HEK293 (cell line): ENCODE measurements at regions not wholly inside any gene's neighbourhood (a gene's known extent, or its start where the extent isn't known, plus 50 kb on each side); places are given as distances from the start of the nearest gene placed in this dataset.

Experiments used
- CTCF ChIA-PET: fragments of 350-600 bp; formaldehyde crosslinking; extraction: SDS; loops from one replicate; lab custom pipeline; 2021; ENCODE audit warnings: antibody characterized with exemption; lab: Yijun Ruan, JAX
- POLR2A ChIA-PET: fragments of 300-600 bp; formaldehyde crosslinking; extraction: SDS; loops from one replicate; lab custom pipeline; 2020; ENCODE audit warnings: antibody characterized with exemption, inconsistent platforms; lab: Yijun Ruan, JAX
- H3K27ac ChIP-seq: fragments of 200-500 bp; sonication (Bioruptor generic); 2 replicates; pipeline ENCODE4 v1.5.1; 2014; ENCODE audit warnings: low read depth, low read length, control low read depth, inconsistent platforms; ENCODE audit errors: extremely low read depth
- H3K36me3 ChIP-seq, 2 experiments: fragments of 200-500 bp in 1 of 2; sonication (Bioruptor generic) in 1 of 2; 1 replicate in 1 of 2; 2 replicates in 1 of 2; pipeline ENCODE4 v1.5.1; 2014 to 2017; ENCODE audit warnings: inconsistent platforms in 2 of 2, low read length in 2 of 2; ENCODE audit not compliant: control insufficient read depth in 2 of 2, insufficient read depth in 1 of 2
- H3K4me1 ChIP-seq: fragments of 200-500 bp; sonication (Bioruptor generic); 2 replicates; pipeline ENCODE4 v1.5.1; 2014; ENCODE audit warnings: mild to moderate bottlenecking, low read length, inconsistent platforms; ENCODE audit not compliant: control insufficient read depth, insufficient read depth
- H3K4me3 ChIP-seq: 2 replicates; pipeline ENCODE4 v1.5.1; 2011; ENCODE audit warnings: low read depth, mild to moderate bottlenecking, control low read depth, low read length, moderate library complexity
- H3K9me3 ChIP-seq: fragments of 200-500 bp; sonication (Bioruptor generic); 2 replicates; pipeline ENCODE4 v1.5.1; 2014; ENCODE audit warnings: low read depth, low read length, inconsistent platforms; ENCODE audit not compliant: control insufficient read depth, insufficient read depth
- SP7 ChIP-seq: fragments of 450-650 bp; formaldehyde crosslinking; IDR thresholded peaks from 2 replicates; pipeline ENCODE4 v1.5.1; 2016; ENCODE audit warnings: missing biosample characterization, missing genetic modification characterization
- ZBTB20 ChIP-seq: fragments of 450-650 bp; formaldehyde crosslinking; IDR thresholded peaks from 2 replicates; pipeline ENCODE4 v1.5.1; 2016; ENCODE audit warnings: missing biosample characterization, missing genetic modification characterization
- ZBTB48 ChIP-seq: fragments of 450-650 bp; formaldehyde crosslinking; IDR thresholded peaks from 2 replicates; pipeline ENCODE4 v1.5.1; 2016; ENCODE audit warnings: missing biosample characterization, missing genetic modification characterization
- ZFP3 ChIP-seq: fragments of 450-650 bp; formaldehyde crosslinking; IDR thresholded peaks from 2 replicates; pipeline ENCODE4 v1.5.1; 2016; ENCODE audit warnings: low read depth, missing biosample characterization, missing genetic modification characterization
- ZNF239 ChIP-seq: fragments of 450-650 bp; formaldehyde crosslinking; IDR thresholded peaks from 2 replicates; pipeline ENCODE4 v1.5.1; 2016; ENCODE audit warnings: missing biosample characterization, missing genetic modification characterization
- ZNF391 ChIP-seq: fragments of 450-650 bp; formaldehyde crosslinking; IDR thresholded peaks from 2 replicates; pipeline ENCODE4 v1.5.1; 2016; ENCODE audit warnings: low read depth, missing biosample characterization, missing genetic modification characterization, borderline replicate concordance
- ZNF654 ChIP-seq: fragments of 450-650 bp; formaldehyde crosslinking; IDR thresholded peaks from 2 replicates; pipeline ENCODE4 v1.5.1; 2016; ENCODE audit warnings: low read depth, missing biosample characterization, missing genetic modification characterization
- TF ChIP-seq, protein P1 (sequence below): fragments of 450-650 bp; formaldehyde crosslinking; IDR thresholded peaks from 2 replicates; pipeline ENCODE4 v1.5.1; 2016; ENCODE audit warnings: missing biosample characterization, missing genetic modification characterization
- TF ChIP-seq, protein P2 (sequence below): fragments of 450-650 bp; formaldehyde crosslinking; IDR thresholded peaks from 2 replicates; pipeline ENCODE4 v1.5.1; 2017; ENCODE audit warnings: missing biosample characterization, missing genetic modification characterization
- TF ChIP-seq, protein P3 (sequence below): fragments of 450-650 bp; formaldehyde crosslinking; IDR thresholded peaks from 2 replicates; pipeline ENCODE4 v1.5.1; 2016; ENCODE audit warnings: missing biosample characterization, missing genetic modification characterization
- TF ChIP-seq, protein P4 (sequence below): fragments of 450-650 bp; formaldehyde crosslinking; optimal IDR thresholded peaks from 2 replicates; pipeline ENCODE3; 2016; ENCODE audit warnings: missing biosample characterization, mild to moderate bottlenecking, missing genetic modification characterization
- TF ChIP-seq, protein P5 (sequence below): fragments of 450-650 bp; formaldehyde crosslinking; IDR thresholded peaks from 2 replicates; pipeline ENCODE4 v1.5.1; 2016; ENCODE audit warnings: missing biosample characterization, missing genetic modification characterization, borderline replicate concordance
- TF ChIP-seq, protein P6 (sequence below): fragments of 450-650 bp; formaldehyde crosslinking; IDR thresholded peaks from 2 replicates; pipeline ENCODE4; 2016; ENCODE audit warnings: missing biosample characterization, missing genetic modification characterization

DNA sequence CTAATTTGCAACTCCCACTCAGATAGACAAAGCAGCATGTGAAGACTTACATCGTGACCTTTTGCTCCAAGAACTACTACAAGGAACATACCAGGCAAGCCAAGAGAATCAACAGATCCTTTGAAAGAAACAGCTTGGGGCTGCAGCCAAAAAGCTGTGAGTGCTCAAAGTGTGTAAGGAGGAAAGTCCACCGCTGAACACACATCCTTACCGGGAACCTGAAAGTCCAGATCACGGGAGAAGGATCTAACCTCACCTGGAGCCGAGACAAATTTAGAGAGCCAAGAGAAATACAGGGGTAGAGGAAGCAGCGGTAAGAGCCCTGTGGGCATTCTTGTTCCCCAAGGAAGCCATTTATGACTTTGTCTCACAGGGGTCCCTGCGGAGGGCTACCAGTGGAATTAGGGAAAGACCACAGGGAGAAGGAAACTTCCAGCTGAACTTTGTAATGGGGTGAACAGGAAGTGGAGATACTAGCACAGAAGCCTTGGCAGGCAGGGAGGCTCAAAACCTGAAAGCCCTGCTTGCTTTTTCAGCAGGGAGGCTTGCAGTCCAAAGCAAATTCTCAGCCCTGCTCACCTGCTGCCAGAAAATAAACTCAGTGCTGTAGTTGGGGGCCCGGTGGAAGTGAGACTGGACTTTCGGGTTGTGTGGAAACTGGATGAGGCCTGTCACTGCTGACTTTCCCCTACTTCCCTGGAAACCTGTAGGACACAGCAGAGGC, 350.2 kb downstream of the DTWD2 start:
- TF ChIP-seq ZNF654 (no peak), SP7 (no peak), ZFP3 (tag by site-specific recombination) (no peak), ZNF239 (tag by site-specific recombination) (no peak), ZBTB20 (no peak), ZNF391 (tag by site-specific recombination) (no peak), ZBTB48 (no peak)
- TF ChIP-seq, protein P1, sequence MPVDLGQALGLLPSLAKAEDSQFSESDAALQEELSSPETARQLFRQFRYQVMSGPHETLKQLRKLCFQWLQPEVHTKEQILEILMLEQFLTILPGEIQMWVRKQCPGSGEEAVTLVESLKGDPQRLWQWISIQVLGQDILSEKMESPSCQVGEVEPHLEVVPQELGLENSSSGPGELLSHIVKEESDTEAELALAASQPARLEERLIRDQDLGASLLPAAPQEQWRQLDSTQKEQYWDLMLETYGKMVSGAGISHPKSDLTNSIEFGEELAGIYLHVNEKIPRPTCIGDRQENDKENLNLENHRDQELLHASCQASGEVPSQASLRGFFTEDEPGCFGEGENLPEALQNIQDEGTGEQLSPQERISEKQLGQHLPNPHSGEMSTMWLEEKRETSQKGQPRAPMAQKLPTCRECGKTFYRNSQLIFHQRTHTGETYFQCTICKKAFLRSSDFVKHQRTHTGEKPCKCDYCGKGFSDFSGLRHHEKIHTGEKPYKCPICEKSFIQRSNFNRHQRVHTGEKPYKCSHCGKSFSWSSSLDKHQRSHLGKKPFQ: no peak
- TF ChIP-seq, protein P2, sequence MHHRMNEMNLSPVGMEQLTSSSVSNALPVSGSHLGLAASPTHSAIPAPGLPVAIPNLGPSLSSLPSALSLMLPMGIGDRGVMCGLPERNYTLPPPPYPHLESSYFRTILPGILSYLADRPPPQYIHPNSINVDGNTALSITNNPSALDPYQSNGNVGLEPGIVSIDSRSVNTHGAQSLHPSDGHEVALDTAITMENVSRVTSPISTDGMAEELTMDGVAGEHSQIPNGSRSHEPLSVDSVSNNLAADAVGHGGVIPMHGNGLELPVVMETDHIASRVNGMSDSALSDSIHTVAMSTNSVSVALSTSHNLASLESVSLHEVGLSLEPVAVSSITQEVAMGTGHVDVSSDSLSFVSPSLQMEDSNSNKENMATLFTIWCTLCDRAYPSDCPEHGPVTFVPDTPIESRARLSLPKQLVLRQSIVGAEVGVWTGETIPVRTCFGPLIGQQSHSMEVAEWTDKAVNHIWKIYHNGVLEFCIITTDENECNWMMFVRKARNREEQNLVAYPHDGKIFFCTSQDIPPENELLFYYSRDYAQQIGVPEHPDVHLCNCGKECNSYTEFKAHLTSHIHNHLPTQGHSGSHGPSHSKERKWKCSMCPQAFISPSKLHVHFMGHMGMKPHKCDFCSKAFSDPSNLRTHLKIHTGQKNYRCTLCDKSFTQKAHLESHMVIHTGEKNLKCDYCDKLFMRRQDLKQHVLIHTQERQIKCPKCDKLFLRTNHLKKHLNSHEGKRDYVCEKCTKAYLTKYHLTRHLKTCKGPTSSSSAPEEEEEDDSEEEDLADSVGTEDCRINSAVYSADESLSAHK (tag by site-specific recombination): no peak
- TF ChIP-seq, protein P3, sequence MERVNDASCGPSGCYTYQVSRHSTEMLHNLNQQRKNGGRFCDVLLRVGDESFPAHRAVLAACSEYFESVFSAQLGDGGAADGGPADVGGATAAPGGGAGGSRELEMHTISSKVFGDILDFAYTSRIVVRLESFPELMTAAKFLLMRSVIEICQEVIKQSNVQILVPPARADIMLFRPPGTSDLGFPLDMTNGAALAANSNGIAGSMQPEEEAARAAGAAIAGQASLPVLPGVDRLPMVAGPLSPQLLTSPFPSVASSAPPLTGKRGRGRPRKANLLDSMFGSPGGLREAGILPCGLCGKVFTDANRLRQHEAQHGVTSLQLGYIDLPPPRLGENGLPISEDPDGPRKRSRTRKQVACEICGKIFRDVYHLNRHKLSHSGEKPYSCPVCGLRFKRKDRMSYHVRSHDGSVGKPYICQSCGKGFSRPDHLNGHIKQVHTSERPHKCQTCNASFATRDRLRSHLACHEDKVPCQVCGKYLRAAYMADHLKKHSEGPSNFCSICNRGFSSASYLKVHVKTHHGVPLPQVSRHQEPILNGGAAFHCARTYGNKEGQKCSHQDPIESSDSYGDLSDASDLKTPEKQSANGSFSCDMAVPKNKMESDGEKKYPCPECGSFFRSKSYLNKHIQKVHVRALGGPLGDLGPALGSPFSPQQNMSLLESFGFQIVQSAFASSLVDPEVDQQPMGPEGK (tag by site-specific recombination): no peak
- TF ChIP-seq, all 188 proteins: peak for 0
- Histone ChIP-seq H3K4me3 (no peak overlapping the region), H3K4me1 (no peaks in the 10 kb centered on the region), H3K9me3 (no peaks in the 10 kb centered on the region), H3K27ac (no peak overlapping the region), H3K36me3 (no peaks in the 10 kb centered on the region)
- ChIA-PET CTCF (no interaction called here), POLR2A (no interaction called here)

DNA sequence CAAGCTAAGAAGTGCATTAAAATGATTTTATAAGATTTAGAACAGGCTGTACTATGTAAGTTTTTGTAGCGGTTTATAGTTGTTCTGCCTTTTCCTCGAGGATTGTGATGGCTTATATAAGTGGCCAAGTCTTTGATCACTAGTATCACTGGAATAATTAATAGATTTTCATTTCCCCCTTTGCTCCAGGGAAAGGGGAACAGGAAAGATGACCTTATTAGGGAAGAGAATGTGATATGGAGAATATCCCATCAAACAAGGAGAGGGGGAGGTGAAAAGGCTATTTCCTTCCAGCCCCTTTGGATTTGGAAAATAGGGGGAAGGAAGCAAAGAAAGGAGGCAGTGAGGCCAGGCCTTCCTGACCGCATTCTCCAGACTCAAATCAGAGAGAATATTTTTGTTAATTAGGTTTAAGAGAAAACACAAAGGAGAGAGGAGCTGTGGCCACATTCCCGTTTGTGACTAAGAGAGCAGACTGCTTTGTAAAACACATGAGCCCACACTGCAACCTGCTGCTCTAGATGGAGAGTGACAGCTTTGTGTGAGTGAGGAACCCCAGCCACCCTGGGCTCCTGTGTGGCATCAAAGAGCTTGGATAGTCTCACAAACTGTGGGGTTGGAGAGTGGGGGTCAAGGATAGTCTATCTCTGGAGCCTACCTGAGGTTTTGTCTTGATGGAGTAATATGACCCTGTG, 359.5 kb downstream of the DTWD2 start:
- ChIA-PET POLR2A (no interaction called here), CTCF (interaction anchor here (2.1 kb wide), 1 partner anchor 18 kb away, joined by 7 read pairs; no protein-coding TSS in a partner anchor)
- TF ChIP-seq, protein P4, sequence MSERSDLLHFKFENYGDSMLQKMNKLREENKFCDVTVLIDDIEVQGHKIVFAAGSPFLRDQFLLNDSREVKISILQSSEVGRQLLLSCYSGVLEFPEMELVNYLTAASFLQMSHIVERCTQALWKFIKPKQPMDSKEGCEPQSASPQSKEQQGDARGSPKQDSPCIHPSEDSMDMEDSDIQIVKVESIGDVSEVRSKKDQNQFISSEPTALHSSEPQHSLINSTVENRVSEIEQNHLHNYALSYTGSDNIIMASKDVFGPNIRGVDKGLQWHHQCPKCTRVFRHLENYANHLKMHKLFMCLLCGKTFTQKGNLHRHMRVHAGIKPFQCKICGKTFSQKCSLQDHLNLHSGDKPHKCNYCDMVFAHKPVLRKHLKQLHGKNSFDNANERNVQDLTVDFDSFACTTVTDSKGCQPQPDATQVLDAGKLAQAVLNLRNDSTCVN (tag by site-specific recombination): no peak
- Histone ChIP-seq H3K4me1 (no peaks in the 10 kb centered on the region), H3K27ac (no peak overlapping the region), H3K36me3 (no peaks in the 10 kb centered on the region), H3K4me3 (no peak overlapping the region), H3K9me3 (no peaks in the 10 kb centered on the region)

DNA sequence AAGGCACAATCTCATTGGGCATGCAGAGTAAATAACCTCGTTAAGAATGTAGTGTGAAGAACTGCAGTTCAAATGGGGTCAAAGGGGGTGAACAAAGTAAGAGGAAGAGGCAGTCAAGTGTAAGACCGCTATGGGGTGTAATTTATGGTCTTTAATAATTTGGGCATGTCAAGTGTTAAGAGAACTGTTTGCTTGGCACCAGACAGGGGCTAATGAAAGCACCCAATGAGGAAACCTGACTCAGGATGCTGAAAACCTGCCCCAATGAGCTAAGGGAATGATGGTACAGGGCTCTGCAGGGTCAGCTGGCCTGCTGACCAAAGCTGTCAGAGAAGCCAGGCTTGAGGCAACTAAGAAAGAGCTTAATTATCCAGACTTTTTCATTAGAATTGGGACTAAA, 368.1 kb downstream of the DTWD2 start:
- Histone ChIP-seq H3K27ac (no peak overlapping the region), H3K4me3 (no peak overlapping the region), H3K36me3 (no peaks in the 10 kb centered on the region), H3K4me1 (no peaks in the 10 kb centered on the region), H3K9me3 (no peaks in the 10 kb centered on the region)
- POLR2A ChIA-PET: no interaction called here
- CTCF ChIA-PET: no interaction called here
- TF ChIP-seq, protein P5, sequence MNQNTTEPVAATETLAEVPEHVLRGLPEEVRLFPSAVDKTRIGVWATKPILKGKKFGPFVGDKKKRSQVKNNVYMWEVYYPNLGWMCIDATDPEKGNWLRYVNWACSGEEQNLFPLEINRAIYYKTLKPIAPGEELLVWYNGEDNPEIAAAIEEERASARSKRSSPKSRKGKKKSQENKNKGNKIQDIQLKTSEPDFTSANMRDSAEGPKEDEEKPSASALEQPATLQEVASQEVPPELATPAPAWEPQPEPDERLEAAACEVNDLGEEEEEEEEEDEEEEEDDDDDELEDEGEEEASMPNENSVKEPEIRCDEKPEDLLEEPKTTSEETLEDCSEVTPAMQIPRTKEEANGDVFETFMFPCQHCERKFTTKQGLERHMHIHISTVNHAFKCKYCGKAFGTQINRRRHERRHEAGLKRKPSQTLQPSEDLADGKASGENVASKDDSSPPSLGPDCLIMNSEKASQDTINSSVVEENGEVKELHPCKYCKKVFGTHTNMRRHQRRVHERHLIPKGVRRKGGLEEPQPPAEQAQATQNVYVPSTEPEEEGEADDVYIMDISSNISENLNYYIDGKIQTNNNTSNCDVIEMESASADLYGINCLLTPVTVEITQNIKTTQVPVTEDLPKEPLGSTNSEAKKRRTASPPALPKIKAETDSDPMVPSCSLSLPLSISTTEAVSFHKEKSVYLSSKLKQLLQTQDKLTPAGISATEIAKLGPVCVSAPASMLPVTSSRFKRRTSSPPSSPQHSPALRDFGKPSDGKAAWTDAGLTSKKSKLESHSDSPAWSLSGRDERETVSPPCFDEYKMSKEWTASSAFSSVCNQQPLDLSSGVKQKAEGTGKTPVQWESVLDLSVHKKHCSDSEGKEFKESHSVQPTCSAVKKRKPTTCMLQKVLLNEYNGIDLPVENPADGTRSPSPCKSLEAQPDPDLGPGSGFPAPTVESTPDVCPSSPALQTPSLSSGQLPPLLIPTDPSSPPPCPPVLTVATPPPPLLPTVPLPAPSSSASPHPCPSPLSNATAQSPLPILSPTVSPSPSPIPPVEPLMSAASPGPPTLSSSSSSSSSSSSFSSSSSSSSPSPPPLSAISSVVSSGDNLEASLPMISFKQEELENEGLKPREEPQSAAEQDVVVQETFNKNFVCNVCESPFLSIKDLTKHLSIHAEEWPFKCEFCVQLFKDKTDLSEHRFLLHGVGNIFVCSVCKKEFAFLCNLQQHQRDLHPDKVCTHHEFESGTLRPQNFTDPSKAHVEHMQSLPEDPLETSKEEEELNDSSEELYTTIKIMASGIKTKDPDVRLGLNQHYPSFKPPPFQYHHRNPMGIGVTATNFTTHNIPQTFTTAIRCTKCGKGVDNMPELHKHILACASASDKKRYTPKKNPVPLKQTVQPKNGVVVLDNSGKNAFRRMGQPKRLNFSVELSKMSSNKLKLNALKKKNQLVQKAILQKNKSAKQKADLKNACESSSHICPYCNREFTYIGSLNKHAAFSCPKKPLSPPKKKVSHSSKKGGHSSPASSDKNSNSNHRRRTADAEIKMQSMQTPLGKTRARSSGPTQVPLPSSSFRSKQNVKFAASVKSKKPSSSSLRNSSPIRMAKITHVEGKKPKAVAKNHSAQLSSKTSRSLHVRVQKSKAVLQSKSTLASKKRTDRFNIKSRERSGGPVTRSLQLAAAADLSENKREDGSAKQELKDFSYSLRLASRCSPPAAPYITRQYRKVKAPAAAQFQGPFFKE: no peak
- TF ChIP-seq, protein P6, sequence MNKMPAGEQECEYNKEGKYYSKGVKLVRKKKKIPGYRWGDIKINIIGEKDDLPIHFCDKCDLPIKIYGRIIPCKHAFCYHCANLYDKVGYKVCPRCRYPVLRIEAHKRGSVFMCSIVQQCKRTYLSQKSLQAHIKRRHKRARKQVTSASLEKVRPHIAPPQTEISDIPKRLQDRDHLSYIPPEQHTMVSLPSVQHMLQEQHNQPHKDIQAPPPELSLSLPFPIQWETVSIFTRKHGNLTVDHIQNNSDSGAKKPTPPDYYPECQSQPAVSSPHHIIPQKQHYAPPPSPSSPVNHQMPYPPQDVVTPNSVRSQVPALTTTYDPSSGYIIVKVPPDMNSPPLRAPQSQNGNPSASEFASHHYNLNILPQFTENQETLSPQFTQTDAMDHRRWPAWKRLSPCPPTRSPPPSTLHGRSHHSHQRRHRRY: no peak
